Tibial artery (tissue), 4 donors: ENCODE measurements at regions not wholly inside any gene's neighbourhood (a gene's known extent, or its start where the extent isn't known, plus 50 kb on each side); places are given as distances from the start of the nearest gene placed in this dataset.
"Not testable (repeated sequence)": the region's sequence is repeated elsewhere in the genome, so short reads cannot be mapped to it uniquely, and the experiment has no call there.

ENCODE experiments used
- DNase-seq, 2 donors: peaks; one replicate each; pipeline ENCODE4 v3.0.0-alpha.2; 2019
- H3K27ac ChIP-seq, 2 donors: fragments of 200-600 bp; sonication (generic) in 1 of 2; 1 replicate in 1 of 2; 2 replicates in 1 of 2; pipeline ENCODE4 v1.5.1; 2018 to 2019; ENCODE audit warnings: mild to moderate bottlenecking in 1 of 2
- H3K27me3 ChIP-seq, 2 donors: fragments of 200-600 bp; sonication (generic) in 1 of 2; one replicate each; pipeline versions ENCODE4 v1.5.1 to v1.6.0; 2016 to 2019
- H3K36me3 ChIP-seq, 3 donors: fragments of 200-600 bp; sonication (generic) in 2 of 3; one replicate each; pipeline ENCODE4 v1.5.1; 2016 to 2019; ENCODE audit warnings: mild to moderate bottlenecking in 2 of 3
- H3K4me1 ChIP-seq, 4 donors: fragments of 200-600 bp; sonication (generic) in 2 of 4; 1 replicate in 3 of 4; 2 replicates in 1 of 4; pipeline ENCODE4 v1.5.1; 2016 to 2019
- H3K4me3 ChIP-seq, 2 donors: fragments of 200-600 bp; sonication (generic) in 1 of 2; 1 replicate in 1 of 2; 2 replicates in 1 of 2; pipeline ENCODE4 v1.5.1; 2018 to 2019; ENCODE audit warnings: mild to moderate bottlenecking in 2 of 2
- H3K9me3 ChIP-seq, 3 donors: fragments of 200-600 bp; sonication (generic) in 1 of 3; one replicate each; pipeline ENCODE4 v1.5.1; 2016 to 2019
- intact Hi-C: fragments of 100-400 bp; cut with DNase I; formaldehyde crosslinking; loops from one replicate; pipeline ENCODE4 v1.15.0; 2023; ENCODE audit warnings: low total_unique reads
- TF ChIP-seq, protein P1 (sequence below), 2 experiments: fragments of 200-600 bp in 1 of 2; fragments of 450-650 bp in 1 of 2; IDR thresholded peaks; one replicate each; pipeline ENCODE4 v1.5.1; 2017 to 2019; ENCODE audit warnings: antibody characterized with exemption in 2 of 2, mild to moderate bottlenecking in 1 of 2, moderate library complexity in 1 of 2

DNA sequence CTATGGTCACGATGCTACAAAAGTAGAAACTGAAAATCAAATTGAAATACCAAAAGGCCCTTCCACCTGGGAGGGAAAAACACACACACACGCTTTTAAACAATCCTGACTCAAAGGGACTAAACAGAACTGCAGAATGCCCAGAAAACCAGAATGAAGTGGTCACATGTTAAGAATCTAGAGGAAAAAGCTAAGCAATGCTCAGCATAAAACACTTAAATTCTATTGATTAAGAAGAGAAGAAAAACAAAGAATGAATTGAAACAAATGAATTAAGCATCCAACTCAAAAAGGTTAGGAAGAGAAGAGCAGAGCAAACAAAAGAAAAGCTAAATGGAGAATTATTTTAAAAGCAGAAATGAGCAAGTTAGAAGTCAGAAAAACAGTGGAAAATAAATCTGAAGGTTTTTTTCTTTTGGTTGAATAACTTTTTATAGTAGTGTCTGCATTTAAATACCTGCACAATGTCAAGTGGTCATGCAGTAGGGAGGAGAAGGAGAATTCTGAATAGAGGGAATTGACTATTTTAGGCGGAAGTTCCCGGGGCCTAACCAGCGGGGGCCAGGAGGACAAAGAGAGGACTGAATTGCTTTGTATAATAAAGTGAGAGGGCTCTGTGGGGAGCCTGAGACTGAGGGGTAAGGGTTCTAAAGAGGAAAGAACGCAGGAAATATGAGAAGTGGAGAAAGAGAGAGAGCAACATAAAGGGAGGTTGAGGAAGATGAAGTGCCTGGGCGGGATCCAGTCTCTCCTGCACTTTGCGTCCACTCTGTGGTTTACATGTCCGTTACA is 146.8 kb downstream of the ATPSCKMT start:
- no peaks in the 10 kb centered on the region for H3K36me3 ChIP-seq
- TF ChIP-seq, protein P1, sequence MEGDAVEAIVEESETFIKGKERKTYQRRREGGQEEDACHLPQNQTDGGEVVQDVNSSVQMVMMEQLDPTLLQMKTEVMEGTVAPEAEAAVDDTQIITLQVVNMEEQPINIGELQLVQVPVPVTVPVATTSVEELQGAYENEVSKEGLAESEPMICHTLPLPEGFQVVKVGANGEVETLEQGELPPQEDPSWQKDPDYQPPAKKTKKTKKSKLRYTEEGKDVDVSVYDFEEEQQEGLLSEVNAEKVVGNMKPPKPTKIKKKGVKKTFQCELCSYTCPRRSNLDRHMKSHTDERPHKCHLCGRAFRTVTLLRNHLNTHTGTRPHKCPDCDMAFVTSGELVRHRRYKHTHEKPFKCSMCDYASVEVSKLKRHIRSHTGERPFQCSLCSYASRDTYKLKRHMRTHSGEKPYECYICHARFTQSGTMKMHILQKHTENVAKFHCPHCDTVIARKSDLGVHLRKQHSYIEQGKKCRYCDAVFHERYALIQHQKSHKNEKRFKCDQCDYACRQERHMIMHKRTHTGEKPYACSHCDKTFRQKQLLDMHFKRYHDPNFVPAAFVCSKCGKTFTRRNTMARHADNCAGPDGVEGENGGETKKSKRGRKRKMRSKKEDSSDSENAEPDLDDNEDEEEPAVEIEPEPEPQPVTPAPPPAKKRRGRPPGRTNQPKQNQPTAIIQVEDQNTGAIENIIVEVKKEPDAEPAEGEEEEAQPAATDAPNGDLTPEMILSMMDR (IDR thresholded peaks at IDR 0.05) = no peak
- no peaks in the 10 kb centered on the region for H3K27me3 ChIP-seq
- no peaks in the 10 kb centered on the region for H3K4me1 ChIP-seq
- intact Hi-C loops = no loop called here
- DNase-seq = no peak
- H3K27ac ChIP-seq = no peak overlapping the region
- H3K4me3 ChIP-seq = no peak overlapping the region
- H3K9me3 ChIP-seq = no peaks in the 10 kb centered on the region

DNA sequence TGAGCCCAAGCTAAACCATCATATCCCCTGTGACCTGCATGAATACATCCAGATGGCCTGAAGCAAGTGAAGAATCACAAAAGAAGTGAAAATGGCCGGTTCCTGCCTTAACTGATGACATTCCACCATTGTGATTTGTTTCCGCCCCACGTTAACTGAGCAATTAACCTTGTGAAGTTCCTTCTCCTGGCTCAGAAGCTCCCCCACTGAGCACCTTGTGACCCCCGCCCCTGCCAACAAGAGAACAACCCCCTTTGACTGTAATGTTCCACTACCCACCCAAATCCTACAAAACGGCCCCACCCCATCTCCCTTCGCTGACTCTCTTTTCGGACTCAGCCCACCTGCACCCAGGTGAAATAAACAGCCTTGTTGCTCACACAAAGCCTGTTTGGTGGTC is 147.5 kb downstream of the ATPSCKMT start:
- H3K27me3 ChIP-seq, H3K9me3 ChIP-seq, H3K4me3 ChIP-seq, H3K4me1 ChIP-seq, H3K27ac ChIP-seq, intact Hi-C loops, H3K36me3 ChIP-seq, DNase-seq: not testable (repeated sequence)

GRCh38 chr5:10099548-10099947 is 150.1 kb downstream of the ATPSCKMT start:
- H3K4me1 ChIP-seq = no peaks in the 10 kb centered on the region
- no peaks in the 10 kb centered on the region for H3K36me3 ChIP-seq
- intact Hi-C loops = no loop called here
- H3K4me3 ChIP-seq = no peak overlapping the region
- H3K27ac ChIP-seq = no peak overlapping the region
- DNase-seq = no peak
- H3K27me3 ChIP-seq = no peaks in the 10 kb centered on the region
- TF ChIP-seq, protein P1 (IDR thresholded peaks at IDR 0.05) = no peak
- H3K9me3 ChIP-seq = no peaks in the 10 kb centered on the region

- Histone ChIP-seq H3K36me3 (no peaks in the 10 kb centered on the region), H3K4me1 (no peaks in the 10 kb centered on the region), H3K4me3 (no peak overlapping the region), H3K27me3 (no peaks in the 10 kb centered on the region), H3K27ac (no peak overlapping the region), H3K9me3 (peaks cover 0 to 4% (median 0%) of the 10 kb centered on the region in 3 donors)
- TF ChIP-seq, protein P1 (IDR thresholded peaks at IDR 0.05) = no peak
- DNase-seq = no peak
- intact Hi-C loops = no loop called here
Observed at GRCh38 chr5:10091701-10092100, 158.0 kb downstream of the ATPSCKMT start.

DNA sequence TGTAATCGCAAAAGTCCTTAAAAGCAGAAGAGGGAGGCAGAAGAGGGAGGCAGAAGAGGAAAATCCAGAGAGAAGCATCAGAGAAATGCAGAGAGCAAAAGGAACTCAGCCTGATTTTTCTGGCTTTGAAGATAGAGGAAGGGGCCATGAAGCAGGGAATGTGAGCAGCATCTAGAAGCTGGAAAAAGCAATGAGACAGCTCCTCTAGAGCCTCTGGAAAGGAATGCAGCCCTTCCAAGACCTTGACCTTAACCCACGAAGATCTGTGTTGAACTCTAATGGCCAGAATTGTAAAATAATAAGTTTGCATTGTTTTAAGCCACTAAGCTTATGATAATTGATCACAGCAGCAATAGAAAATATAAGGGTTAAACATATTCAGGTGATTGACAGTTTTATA is 159.6 kb downstream of the ATPSCKMT start:
- no peak for DNase-seq
- TF ChIP-seq, protein P1 (IDR thresholded peaks at IDR 0.05) = no peak
- Histone ChIP-seq H3K27me3 (no peaks in the 10 kb centered on the region), H3K4me3 (no peak overlapping the region), H3K27ac (no peak overlapping the region), H3K36me3 (no peaks in the 10 kb centered on the region), H3K4me1 (no peaks in the 10 kb centered on the region), H3K9me3 (peaks cover 0 to 4% (median 0%) of the 10 kb centered on the region in 3 donors)
- intact Hi-C loops = no loop called here

GRCh38 chr5:10085185-10085584 is 164.5 kb downstream of the ATPSCKMT start:
- intact Hi-C loops = no loop called here
- Histone ChIP-seq H3K4me3 (no peak overlapping the region), H3K27ac (no peak overlapping the region), H3K36me3 (no peaks in the 10 kb centered on the region), H3K9me3 (no peaks in the 10 kb centered on the region), H3K4me1 (no peaks in the 10 kb centered on the region), H3K27me3 (no peaks in the 10 kb centered on the region)
- no peak for DNase-seq
- TF ChIP-seq, protein P1 (IDR thresholded peaks at IDR 0.05) = no peak
